ENCODE measurements at regions not wholly inside any gene's neighbourhood (a gene's known extent, or its start where the extent isn't known, plus 50 kb on each side); places are given as distances from the start of the nearest gene placed in this dataset.
"Not testable (repeated sequence)": the region's sequence is repeated elsewhere in the genome, so short reads cannot be mapped to it uniquely, and the experiment has no call there.

DNA sequence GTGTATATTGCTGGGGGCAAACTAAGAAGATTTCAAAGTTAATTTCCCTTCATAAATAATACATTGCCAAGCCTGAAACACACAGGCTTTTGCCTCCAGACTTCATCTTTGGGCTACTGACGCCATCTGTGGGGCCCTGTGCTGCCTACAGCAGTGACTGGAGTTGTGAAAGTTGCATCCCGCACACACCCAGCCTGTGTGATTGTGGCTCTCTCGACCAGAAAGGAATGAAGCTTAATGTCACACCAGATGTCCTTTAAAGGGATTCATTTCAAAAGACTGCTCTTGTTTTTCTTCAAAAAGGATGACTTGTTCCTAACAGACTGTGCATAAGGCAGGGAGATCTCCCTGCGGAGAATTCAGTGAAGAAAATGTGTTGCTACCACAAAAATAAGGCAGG, 210.5 kb downstream of the FAM181B start:
- DNase-seq (ENCODE audit: extremely low read depth, low read depth): no peak
- TF ChIP-seq CTCF (IDR thresholded peaks at IDR 0.05; ENCODE audit: low read depth, low read length, missing control alignments): no peak
- no peak overlapping the region for H3K4me3 ChIP-seq (replicated peaks; ENCODE audit: low read depth, low read length)

GRCh38 chr11:82521427-82521826, 212.2 kb downstream of the FAM181B start:
- TF ChIP-seq CTCF (IDR thresholded peaks at IDR 0.05; ENCODE audit: low read depth, low read length, missing control alignments): no peak
- no peak for DNase-seq (ENCODE audit: extremely low read depth, low read depth)
- no peak overlapping the region for H3K4me3 ChIP-seq (replicated peaks; ENCODE audit: low read depth, low read length)

DNA sequence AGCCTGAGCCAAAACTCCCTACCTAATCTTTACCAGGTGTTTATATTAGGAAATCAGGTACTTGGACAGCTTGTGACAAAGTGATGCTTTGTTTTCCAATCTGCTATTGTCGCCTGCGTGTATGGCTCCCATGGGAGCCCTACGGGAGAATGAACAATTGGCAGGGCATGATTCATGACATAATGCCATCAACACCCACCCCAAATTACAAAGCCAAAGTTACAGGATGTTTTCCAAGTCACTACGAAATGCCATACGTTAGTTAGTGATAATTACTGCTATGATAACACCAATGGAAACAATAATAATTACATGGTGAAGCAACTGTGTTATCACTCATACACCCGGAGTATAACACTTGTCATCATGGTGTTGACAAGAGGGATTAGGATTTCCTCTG, 226.4 kb downstream of the FAM181B start:
- no peak for TF ChIP-seq CTCF (IDR thresholded peaks at IDR 0.05; ENCODE audit: low read depth, low read length, missing control alignments)
- DNase-seq (ENCODE audit: extremely low read depth, low read depth): no peak

DNA sequence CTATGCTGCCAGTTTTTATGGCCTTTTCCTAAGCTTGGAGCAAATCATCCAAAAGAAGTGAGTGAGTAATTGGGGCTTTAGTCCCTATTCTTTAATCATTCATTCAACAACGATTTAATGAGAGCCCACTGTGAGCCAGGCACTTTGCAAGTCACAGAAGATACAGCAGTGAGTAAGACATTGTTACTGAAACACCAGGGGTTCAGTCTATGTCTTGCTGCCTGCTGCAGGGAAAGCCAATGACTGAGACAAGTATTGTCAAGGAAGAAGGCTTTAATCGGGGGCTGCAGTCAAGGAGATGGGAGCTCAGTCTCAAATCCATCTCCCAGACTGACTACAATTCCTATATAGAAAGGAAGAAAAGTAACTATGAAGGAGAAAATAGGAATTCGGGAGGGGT, 228.3 kb downstream of the FAM181B start:
- DNase-seq (ENCODE audit: extremely low read depth, low read depth): no peak
- no peak for TF ChIP-seq CTCF (IDR thresholded peaks at IDR 0.05; ENCODE audit: low read depth, low read length, missing control alignments)
- no peak overlapping the region for H3K4me3 ChIP-seq (replicated peaks; ENCODE audit: low read depth, low read length)

More for the DNA sequence above, 226.4 kb downstream of the FAM181B start:
- H3K4me3 ChIP-seq (replicated peaks; ENCODE audit: low read depth, low read length): no peak overlapping the region

GRCh38 chr11:82501174-82501573, 232.5 kb downstream of the FAM181B start:
- DNase-seq (ENCODE audit: extremely low read depth, low read depth); H3K4me3 ChIP-seq (replicated peaks; ENCODE audit: low read depth, low read length): not testable (repeated sequence)

- no peak for DNase-seq (ENCODE audit: extremely low read depth, low read depth)
- H3K4me3 ChIP-seq (replicated peaks; ENCODE audit: low read depth, low read length): no peak overlapping the region
- no peak for TF ChIP-seq CTCF (IDR thresholded peaks at IDR 0.05; ENCODE audit: low read depth, low read length, missing control alignments)
These were observed 238.7 kb downstream of the FAM181B start for GRCh38 chr11:82494988-82495432.

DNA sequence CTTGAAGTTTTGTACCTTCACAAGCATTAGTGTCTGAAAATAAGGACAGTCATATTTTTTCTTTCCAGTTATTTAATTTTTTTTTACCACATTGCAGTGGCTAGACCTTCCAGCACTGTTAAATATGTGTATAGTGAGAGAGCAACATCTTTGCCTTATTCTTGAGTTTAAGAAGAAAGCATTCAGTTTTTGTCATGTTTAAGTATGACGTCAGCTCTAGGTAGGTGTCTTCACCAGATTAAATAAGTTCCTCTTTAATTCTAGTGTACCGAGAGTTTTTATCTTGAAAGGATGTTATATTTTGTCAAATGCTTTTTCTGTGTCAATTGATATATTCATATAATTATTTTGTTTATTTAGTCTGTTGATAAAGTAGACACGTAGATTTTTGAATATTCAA, 258.8 kb downstream of the FAM181B start:
- DNase-seq (ENCODE audit: extremely low read depth, low read depth): no peak
- no peak overlapping the region for H3K4me3 ChIP-seq (replicated peaks; ENCODE audit: low read depth, low read length)
- TF ChIP-seq CTCF (IDR thresholded peaks at IDR 0.05; ENCODE audit: low read depth, low read length, missing control alignments): no peak

Data from HFF-Myc (cell line).